HG03280 (cell line): ENCODE measurements at regions not wholly inside any gene's neighbourhood (a gene's known extent, or its start where the extent isn't known, plus 50 kb on each side); places are given as distances from the start of the nearest gene placed in this dataset.
"Not testable (repeated sequence)": the region's sequence is repeated elsewhere in the genome, so short reads cannot be mapped to it uniquely, and the experiment has no call there.

Experiments used
- ATAC-seq: cut with Tn5 transposase; IDR thresholded peaks from one replicate; pipeline ENCODE4 v1.9.1; 2021; ENCODE audit warnings: mild to moderate bottlenecking, moderate library complexity; ENCODE audit not compliant: unreplicated experiment

- ATAC-seq: no peak
These were observed 1084.7 kb downstream of the BCL11B start for GRCh38 chr14:98187281-98187680.

GRCh38 chr14:98189062-98189461 lies 1082.9 kb downstream of the BCL11B start:
- ATAC-seq: no peak

- no peak for ATAC-seq
These were observed 1082.5 kb downstream of the BCL11B start for GRCh38 chr14:98189511-98189910.

- ATAC-seq: no peak
These were observed 1082.1 kb downstream of the BCL11B start for GRCh38 chr14:98189944-98190343.

- ATAC-seq: no peak
These were observed 1079.1 kb downstream of the BCL11B start for GRCh38 chr14:98192946-98193345.

GRCh38 chr14:98194821-98195220 lies 1077.2 kb downstream of the BCL11B start:
- ATAC-seq: no peak

GRCh38 chr14:98195256-98195655 lies 1076.7 kb downstream of the BCL11B start:
- no peak for ATAC-seq

- ATAC-seq: no peak
These were observed 1074.1 kb downstream of the BCL11B start for GRCh38 chr14:98197933-98198332.

GRCh38 chr14:98198385-98198784 lies 1073.6 kb downstream of the BCL11B start:
- no peak for ATAC-seq

- ATAC-seq: no peak
These were observed 1071.4 kb downstream of the BCL11B start for GRCh38 chr14:98200601-98201000.

- no peak for ATAC-seq
These were observed 1068.6 kb downstream of the BCL11B start for GRCh38 chr14:98203421-98203820.

- ATAC-seq: no peak
These were observed 1067.9 kb downstream of the BCL11B start for GRCh38 chr14:98204139-98204538.

- ATAC-seq: no peak
These were observed 1064.6 kb downstream of the BCL11B start for GRCh38 chr14:98207415-98207814.

GRCh38 chr14:98208211-98208611 lies 1063.8 kb downstream of the BCL11B start:
- no peak for ATAC-seq

GRCh38 chr14:98208943-98209342 lies 1063.1 kb downstream of the BCL11B start:
- no peak for ATAC-seq

GRCh38 chr14:98210045-98210672 lies 1061.8 kb downstream of the BCL11B start:
- no peak for ATAC-seq

GRCh38 chr14:98217530-98217929 lies 1054.5 kb downstream of the BCL11B start:
- ATAC-seq: no peak

- no peak for ATAC-seq
These were observed 1053.8 kb downstream of the BCL11B start for GRCh38 chr14:98218218-98218617.

- no peak for ATAC-seq
These were observed 1052.4 kb downstream of the BCL11B start for GRCh38 chr14:98219638-98220037.

GRCh38 chr14:98223106-98223505 lies 1048.9 kb downstream of the BCL11B start:
- no peak for ATAC-seq

- ATAC-seq: not testable (repeated sequence)
These were observed 1048.3 kb downstream of the BCL11B start for GRCh38 chr14:98223710-98224109.

GRCh38 chr14:98226411-98226810 lies 1045.6 kb downstream of the BCL11B start:
- no peak for ATAC-seq

- ATAC-seq: peak; percentile 57
These were observed 1044.8 kb downstream of the BCL11B start for GRCh38 chr14:98227000-98227726.
